Adrenal gland (tissue), 9 donors: ENCODE measurements at regions not wholly inside any gene's neighbourhood (a gene's known extent, or its start where the extent isn't known, plus 50 kb on each side); places are given as distances from the start of the nearest gene placed in this dataset.

ENCODE experiments used
- DNase-seq, 7 donors: peaks; one replicate each; pipeline ENCODE4 v3.0.0-alpha.2; 2019 to 2020
- H3K27ac ChIP-seq, 5 donors: fragments of 200-600 bp; sonication (generic) in 4 of 5; 1 replicate in 3 of 5; 2 replicates in 2 of 5; pipeline versions ENCODE4 v1.5.1 to v1.8.0; 2016 to 2020; ENCODE audit warnings: mild to moderate bottlenecking in 1 of 5
- H3K27me3 ChIP-seq: fragments of 200-600 bp; 2 replicates; pipeline ENCODE4 v1.8.0; 2021
- H3K36me3 ChIP-seq, 2 donors: fragments of 200-600 bp; replicated peaks in 1 of 2; 1 replicate in 1 of 2; 2 replicates in 1 of 2; pipeline versions ENCODE4 v1.5.1 to v1.8.0; 2018 to 2022
- H3K4me1 ChIP-seq, 2 donors: fragments of 200-600 bp; replicated peaks in 1 of 2; 1 replicate in 1 of 2; 2 replicates in 1 of 2; pipeline versions ENCODE4 v1.5.1 to v1.8.0; 2018 to 2021
- H3K4me3 ChIP-seq, 4 donors: fragments of 200-600 bp; sonication (generic) in 3 of 4; one replicate each; pipeline ENCODE4 v1.5.1; 2016 to 2018
- H3K9me3 ChIP-seq, 3 donors: fragments of 200-600 bp; sonication (generic) in 1 of 3; replicated peaks in 1 of 3; 1 replicate in 2 of 3; 2 replicates in 1 of 3; pipeline versions ENCODE4 v1.5.1 to v1.8.0; 2016 to 2021
- CTCF ChIP-seq, 6 experiments: fragments of 450-650 bp in 4 of 6; fragments of 200-600 bp in 2 of 6; sonication (generic) in 1 of 6; IDR thresholded peaks; 1 replicate in 5 of 6; 2 replicates in 1 of 6; pipeline versions ENCODE4 v1.5.1 to v1.8.0; 2016 to 2021; ENCODE audit warnings: antibody characterized with exemption in 6 of 6, mild to moderate bottlenecking in 2 of 6, moderate library complexity in 1 of 6
- POLR2A ChIP-seq, 2 donors: fragments of 450-650 bp; IDR thresholded peaks; one replicate each; pipeline ENCODE4 v1.6.1; 2017; ENCODE audit warnings: antibody characterized with exemption in 2 of 2, mild to moderate bottlenecking in 2 of 2, moderate library complexity in 1 of 2
- WGBS, 4 donors: extraction: QIAGEN DNeasy Blood & Tissue Kit in 2 of 4; methylation state at CpG; one replicate each; pipeline versions ENCODE4 v1.1.5 to v1.1.7; 2013 to 2017; 5-methylcytosine and 5-hydroxymethylcytosine counted together
- intact Hi-C, 2 donors: fragments of 100-400 bp; cut with DNase I; formaldehyde crosslinking; loops; one replicate each; pipeline versions ENCODE4 v1.14.1 to v1.15.0; 2022 to 2023
- donor health status: healthy with polysubstance abuse.
- donor health status: Bipolar disorder and iron deficiency.
- donor health status: DM: yes; HTN: yes; CAD: no.
- donor health status: DM: no; HTN: no; CAD: no.
- donor health status: DM: no; HTN: no; CAD: no.

- Histone ChIP-seq H3K27ac (no peak overlapping the region), H3K9me3 (no peaks in the 10 kb centered on the region), H3K36me3 (no peaks in the 10 kb centered on the region), H3K4me3 (no peak overlapping the region), H3K4me1 (no peaks in the 10 kb centered on the region), H3K27me3 (no peaks in the 10 kb centered on the region)
- intact Hi-C loops: no loop called here
- DNase-seq: no peak
- WGBS, 4 donors: 75 to 78% (median 75%) methylated on average over 3 of the region's 3 CpGs
- TF ChIP-seq CTCF (IDR thresholded peaks at IDR 0.05) (no peak), POLR2A (IDR thresholded peaks at IDR 0.05) (no peak)
These were observed 226.8 kb upstream of the HS3ST5 start for GRCh38 chr6:114569669-114570068.

- intact Hi-C loops: no loop called here
- 74 to 78% (median 75%) methylated on average over 9 of the region's 9 CpGs for WGBS, 4 donors
- DNase-seq: no peak
These were observed 221.6 kb upstream of the HS3ST5 start for GRCh38 chr6:114564302-114564933.

GRCh38 chr6:114559419-114559818 lies 216.6 kb upstream of the HS3ST5 start:
- no peaks in the 10 kb centered on the region for H3K36me3 ChIP-seq
- no peak overlapping the region for H3K4me3 ChIP-seq
- no peaks in the 10 kb centered on the region for H3K4me1 ChIP-seq
- no peak overlapping the region for H3K27ac ChIP-seq
- H3K9me3 ChIP-seq: no peaks in the 10 kb centered on the region
- DNase-seq: no peak
- WGBS, 4 donors: 37 to 58% (median 42%) methylated on average over 1 of the region's 1 CpG
- TF ChIP-seq POLR2A (IDR thresholded peaks at IDR 0.05) (no peak), CTCF (IDR thresholded peaks at IDR 0.05) (no peak)
- intact Hi-C loops: no loop called here
- H3K27me3 ChIP-seq: no peaks in the 10 kb centered on the region

More at GRCh38 chr6:114564302-114564933, 221.6 kb upstream of the HS3ST5 start:
- H3K36me3 ChIP-seq: no peaks in the 10 kb centered on the region
- H3K27me3 ChIP-seq: no peaks in the 10 kb centered on the region
- no peak overlapping the region for H3K27ac ChIP-seq
- no peaks in the 10 kb centered on the region for H3K4me1 ChIP-seq
- no peaks in the 10 kb centered on the region for H3K9me3 ChIP-seq
- TF ChIP-seq CTCF (IDR thresholded peaks at IDR 0.05) (no peak), POLR2A (IDR thresholded peaks at IDR 0.05) (no peak)
- H3K4me3 ChIP-seq: no peak overlapping the region

GRCh38 chr6:114558153-114558552 lies 215.3 kb upstream of the HS3ST5 start:
- Histone ChIP-seq H3K27me3 (no peaks in the 10 kb centered on the region), H3K36me3 (no peaks in the 10 kb centered on the region), H3K9me3 (no peaks in the 10 kb centered on the region), H3K4me1 (no peaks in the 10 kb centered on the region), H3K4me3 (no peak overlapping the region), H3K27ac (no peak overlapping the region)
- intact Hi-C loops: no loop called here
- DNase-seq: no peak
- TF ChIP-seq CTCF (IDR thresholded peaks at IDR 0.05) (no peak), POLR2A (IDR thresholded peaks at IDR 0.05) (no peak)
